ENCODE measurements at regions not wholly inside any gene's neighbourhood (a gene's known extent, or its start where the extent isn't known, plus 50 kb on each side); places are given as distances from the start of the nearest gene placed in this dataset.

DNA sequence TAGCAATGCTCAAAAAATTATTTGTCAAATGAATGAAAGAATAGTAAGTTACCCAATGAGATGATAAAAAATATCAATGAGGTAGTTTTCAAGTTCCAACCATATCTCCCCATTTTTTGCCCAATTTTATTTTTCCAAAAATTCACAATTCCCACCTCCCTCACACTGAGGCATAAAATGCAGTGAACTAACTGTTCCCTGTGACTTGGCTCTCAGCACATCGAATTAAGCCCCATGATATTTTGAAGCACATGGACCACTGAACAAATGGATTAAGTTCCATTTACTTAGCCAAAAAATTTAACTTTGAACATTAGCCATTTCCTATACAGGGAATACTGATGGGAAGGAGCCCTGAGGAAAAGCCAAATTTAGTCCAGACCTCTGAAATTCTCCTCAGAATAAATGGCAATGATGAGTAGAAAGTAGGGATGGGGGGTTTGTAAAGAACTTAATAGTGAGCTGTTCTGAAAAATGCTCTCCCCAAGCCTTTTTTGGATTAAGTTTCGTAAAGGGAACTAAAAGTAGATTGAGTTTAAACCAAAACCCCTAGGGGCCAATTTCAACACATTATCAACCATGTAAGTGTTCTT, 166.3 kb upstream of the GRM3 start:
- TF ChIP-seq, protein P1, sequence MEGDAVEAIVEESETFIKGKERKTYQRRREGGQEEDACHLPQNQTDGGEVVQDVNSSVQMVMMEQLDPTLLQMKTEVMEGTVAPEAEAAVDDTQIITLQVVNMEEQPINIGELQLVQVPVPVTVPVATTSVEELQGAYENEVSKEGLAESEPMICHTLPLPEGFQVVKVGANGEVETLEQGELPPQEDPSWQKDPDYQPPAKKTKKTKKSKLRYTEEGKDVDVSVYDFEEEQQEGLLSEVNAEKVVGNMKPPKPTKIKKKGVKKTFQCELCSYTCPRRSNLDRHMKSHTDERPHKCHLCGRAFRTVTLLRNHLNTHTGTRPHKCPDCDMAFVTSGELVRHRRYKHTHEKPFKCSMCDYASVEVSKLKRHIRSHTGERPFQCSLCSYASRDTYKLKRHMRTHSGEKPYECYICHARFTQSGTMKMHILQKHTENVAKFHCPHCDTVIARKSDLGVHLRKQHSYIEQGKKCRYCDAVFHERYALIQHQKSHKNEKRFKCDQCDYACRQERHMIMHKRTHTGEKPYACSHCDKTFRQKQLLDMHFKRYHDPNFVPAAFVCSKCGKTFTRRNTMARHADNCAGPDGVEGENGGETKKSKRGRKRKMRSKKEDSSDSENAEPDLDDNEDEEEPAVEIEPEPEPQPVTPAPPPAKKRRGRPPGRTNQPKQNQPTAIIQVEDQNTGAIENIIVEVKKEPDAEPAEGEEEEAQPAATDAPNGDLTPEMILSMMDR (optimal IDR thresholded peaks at IDR 0.05 in 1 of 3, IDR thresholded peaks at IDR 0.05 in 1 of 3, conservative IDR thresholded peaks at IDR 0.05 in 1 of 3; ENCODE audit: extremely low read depth in 1 of 3, insufficient read depth in 2 of 3, low read length in 3 of 3), result no peak
- no peak for TF ChIP-seq EZH2 (IDR thresholded peaks at IDR 0.05; ENCODE audit: low read length)
- Histone ChIP-seq H3K79me2 (ENCODE audit: control insufficient read depth, insufficient read depth, low read length) (no peaks in the 10 kb centered on the region), H3K4me1 (ENCODE audit: control insufficient read depth, extremely low read depth, insufficient read depth, low read length) (no peaks in the 10 kb centered on the region), H3K9ac (ENCODE audit: control insufficient read depth, extremely low read depth, insufficient read depth, low read length) (no peak overlapping the region), H3K27me3 (ENCODE audit: control insufficient read depth, extremely low read depth, insufficient read depth, low read length) (no peaks in the 10 kb centered on the region), H2AFZ (ENCODE audit: control insufficient read depth, low read length) (no peak overlapping the region), H3K4me3 (ENCODE audit: control insufficient read depth in 2 of 3, extremely low read depth in 1 of 3, insufficient read depth in 2 of 3, low read depth in 1 of 3, low read length in 3 of 3) (no peak overlapping the region), H3K36me3 (ENCODE audit: control insufficient read depth in 2 of 2, extremely low read depth in 1 of 2, insufficient read depth in 2 of 2, low read length in 2 of 2) (no peaks in the 10 kb centered on the region), H3K9me1 (ENCODE audit: control insufficient read depth, extremely low read depth, insufficient read depth, low read length) (no peaks in the 10 kb centered on the region), H3K4me2 (ENCODE audit: control insufficient read depth, extremely low read depth, insufficient read depth, low read depth, low read length) (no peak overlapping the region), H3K9me3 (ENCODE audit: control insufficient read depth, low read depth, low read length) (no peaks in the 10 kb centered on the region), H3K27ac (ENCODE audit: control insufficient read depth, insufficient read depth, low read length) (no peak overlapping the region), H4K20me1 (ENCODE audit: control insufficient read depth, extremely low read depth, insufficient read depth, low read length) (no peaks in the 10 kb centered on the region)
- no peak for FAIRE-seq
- DNase-seq (ENCODE audit: low read depth, low spot score), result no peak
- dilution Hi-C loops (cut with MboI; ENCODE audit: extremely low pct_ligation_motif_present, low sequenced_read_pairs), result no loop called here

DNA sequence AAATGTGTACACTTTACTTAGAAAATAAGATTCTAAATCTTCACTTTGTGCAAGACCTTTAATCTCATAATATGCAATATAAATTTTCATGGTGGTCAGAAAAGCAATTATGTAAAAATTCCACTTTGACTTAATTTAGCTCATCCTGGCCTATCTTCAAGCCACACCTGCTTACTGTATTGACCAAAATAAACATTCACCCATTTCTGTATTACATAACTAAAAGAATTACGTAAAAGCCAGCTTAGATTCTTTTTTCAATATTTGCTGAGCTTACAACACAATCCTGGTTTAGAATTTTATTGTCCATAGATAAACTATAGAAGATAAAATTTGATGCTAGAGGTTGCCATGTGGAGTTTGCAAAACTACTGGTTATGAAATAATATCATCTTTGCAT, 172.9 kb upstream of the GRM3 start:
- dilution Hi-C loops (cut with MboI; ENCODE audit: extremely low pct_ligation_motif_present, low sequenced_read_pairs), result loop anchor here (25.0 kb wide), 1 partner anchor 583 kb away; no protein-coding TSS in a partner anchor
- H3K9me3 ChIP-seq (ENCODE audit: control insufficient read depth, low read depth, low read length), result no peaks in the 10 kb centered on the region
- no peak overlapping the region for H3K9ac ChIP-seq (ENCODE audit: control insufficient read depth, extremely low read depth, insufficient read depth, low read length)

More for the DNA sequence above, 172.9 kb upstream of the GRM3 start:
- H3K4me2 ChIP-seq (ENCODE audit: control insufficient read depth, extremely low read depth, insufficient read depth, low read depth, low read length), result no peak overlapping the region
- no peak overlapping the region for H2AFZ ChIP-seq (ENCODE audit: control insufficient read depth, low read length)
- no peaks in the 10 kb centered on the region for H3K27me3 ChIP-seq (ENCODE audit: control insufficient read depth, extremely low read depth, insufficient read depth, low read length)
- DNase-seq (ENCODE audit: low read depth, low spot score), result no peak
- no peaks in the 10 kb centered on the region for H3K79me2 ChIP-seq (ENCODE audit: control insufficient read depth, insufficient read depth, low read length)
- TF ChIP-seq, protein P1 (optimal IDR thresholded peaks at IDR 0.05 in 1 of 3, IDR thresholded peaks at IDR 0.05 in 1 of 3, conservative IDR thresholded peaks at IDR 0.05 in 1 of 3; ENCODE audit: extremely low read depth in 1 of 3, insufficient read depth in 2 of 3, low read length in 3 of 3), result no peak
- no peaks in the 10 kb centered on the region for H4K20me1 ChIP-seq (ENCODE audit: control insufficient read depth, extremely low read depth, insufficient read depth, low read length)
- H3K27ac ChIP-seq (ENCODE audit: control insufficient read depth, insufficient read depth, low read length), result no peak overlapping the region
- no peaks in the 10 kb centered on the region for H3K9me1 ChIP-seq (ENCODE audit: control insufficient read depth, extremely low read depth, insufficient read depth, low read length)
- no peak for FAIRE-seq
- no peaks in the 10 kb centered on the region for H3K4me1 ChIP-seq (ENCODE audit: control insufficient read depth, extremely low read depth, insufficient read depth, low read length)
- H3K4me3 ChIP-seq (ENCODE audit: control insufficient read depth in 2 of 3, extremely low read depth in 1 of 3, insufficient read depth in 2 of 3, low read depth in 1 of 3, low read length in 3 of 3), result no peak overlapping the region
- H3K36me3 ChIP-seq (ENCODE audit: control insufficient read depth in 2 of 2, extremely low read depth in 1 of 2, insufficient read depth in 2 of 2, low read length in 2 of 2), result no peaks in the 10 kb centered on the region

Measured in keratinocyte (primary cell).